ENCODE measurements at regions not wholly inside any gene's neighbourhood (a gene's known extent, or its start where the extent isn't known, plus 50 kb on each side); places are given as distances from the start of the nearest gene placed in this dataset.

- no peak for TF ChIP-seq TSHZ1 (tag by site-specific recombination; IDR thresholded peaks at IDR 0.05; ENCODE audit: borderline replicate concordance)
- TF ChIP-seq CTCF (tag by site-specific recombination; IDR thresholded peaks at IDR 0.05): no peak
Measured at GRCh38 chr2:144876013-144876412, 356.1 kb upstream of the ZEB2 start.

Data from HEK293 (cell line).